Upper lobe of left lung (tissue), 4 donors: ENCODE measurements at regions not wholly inside any gene's neighbourhood (a gene's known extent, or its start where the extent isn't known, plus 50 kb on each side); places are given as distances from the start of the nearest gene placed in this dataset.

Experiments used
- CTCF ChIP-seq, 6 experiments: fragments of 450-650 bp in 4 of 6; fragments of 200-600 bp in 2 of 6; sonication (generic) in 2 of 6; IDR thresholded peaks; one replicate each; pipeline ENCODE4 v1.5.1; 2016 to 2019; ENCODE audit warnings: antibody characterized with exemption in 6 of 6
- POLR2A ChIP-seq, 4 donors: fragments of 450-650 bp; IDR thresholded peaks; one replicate each; pipeline ENCODE4 v1.5.1; 2016 to 2017; ENCODE audit warnings: antibody characterized with exemption in 4 of 4, mild to moderate bottlenecking in 2 of 4
- POLR2AphosphoS5 ChIP-seq, 2 donors: sonication (generic); formaldehyde crosslinking; IDR thresholded peaks; one replicate each; pipeline ENCODE4 v1.5.1; 2017; ENCODE audit warnings: antibody characterized with exemption in 2 of 2

- TF ChIP-seq CTCF (IDR thresholded peaks at IDR 0.05): no peak
- no peak for TF ChIP-seq POLR2AphosphoS5 (IDR thresholded peaks at IDR 0.05)
- TF ChIP-seq POLR2A (IDR thresholded peaks at IDR 0.05): no peak
Observed at GRCh38 chr12:27193106-27193505, 51.0 kb upstream of the STK38L start.
